ENCODE measurements at regions not wholly inside any gene's neighbourhood (a gene's known extent, or its start where the extent isn't known, plus 50 kb on each side); places are given as distances from the start of the nearest gene placed in this dataset.

DNA sequence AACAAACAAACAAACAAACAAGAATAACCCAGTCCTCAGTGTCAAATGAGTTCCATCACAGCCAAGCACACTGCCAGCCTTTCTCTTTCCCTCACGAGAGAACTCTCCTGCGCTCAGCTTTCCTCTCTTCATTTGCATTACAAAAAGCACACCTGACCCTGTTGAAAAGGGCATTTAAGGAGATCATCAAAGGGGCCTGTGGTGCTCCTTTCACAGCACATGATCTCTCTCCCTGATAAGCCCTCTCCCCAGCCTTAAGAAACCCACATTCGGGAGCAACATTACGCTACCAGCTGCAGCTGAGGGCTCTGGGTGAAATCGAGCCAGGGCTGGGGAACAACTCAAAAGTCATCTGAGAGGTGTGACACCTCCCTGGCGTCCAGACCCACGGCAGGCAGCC lies 165.6 kb upstream of the TMCC3 start:
- DNase-seq (ENCODE audit: low read depth, low spot score) = no peak
- Histone ChIP-seq H3K27ac (no peak overlapping the region), H3K9ac (ENCODE audit: insufficient read length) (no peak overlapping the region), H3K36me3 (ENCODE audit: insufficient read depth, low read length) (no peaks in the 10 kb centered on the region), H3K4me3 (no peak overlapping the region), H3K9me3 (ENCODE audit: low read depth, low read length) (peaks cover 10% of the 10 kb centered on the region; the same call in 1 of the 2 replicates)
- TF ChIP-seq FOXP2 (optimal IDR thresholded peaks at IDR 0.05; ENCODE audit: control extremely low read depth, extremely low read length, insufficient read depth) = no peak
- TF ChIP-seq EZH2 (IDR thresholded peaks at IDR 0.05) = no peak
- TF ChIP-seq POLR2AphosphoS5 (IDR thresholded peaks at IDR 0.05; ENCODE audit: borderline replicate concordance, low read depth, low read length) = no peak

DNA sequence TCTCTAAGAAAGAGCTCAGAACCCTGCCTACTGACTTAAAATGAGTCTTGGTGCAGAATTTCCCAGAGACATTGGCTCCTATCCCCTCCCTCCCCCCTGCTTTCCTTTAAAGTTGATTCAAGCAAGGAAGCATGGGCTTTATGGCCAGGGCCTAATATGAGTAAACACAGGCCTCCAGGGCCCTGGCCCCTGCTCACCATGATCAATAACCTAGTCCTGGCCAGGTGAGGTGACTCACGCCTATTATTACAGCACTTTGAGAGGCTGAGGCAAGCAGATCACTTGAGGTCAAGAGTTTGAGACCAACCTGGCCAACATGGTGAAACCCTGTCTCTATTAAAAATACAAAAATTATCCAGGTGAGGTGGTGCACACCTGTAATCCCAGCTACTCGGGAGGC lies 165.1 kb upstream of the TMCC3 start:
- DNase-seq (ENCODE audit: low read depth, low spot score) = no peak
- TF ChIP-seq FOXP2 (optimal IDR thresholded peaks at IDR 0.05; ENCODE audit: control extremely low read depth, extremely low read length, insufficient read depth) (no peak), POLR2AphosphoS5 (IDR thresholded peaks at IDR 0.05; ENCODE audit: borderline replicate concordance, low read depth, low read length) (no peak), EZH2 (IDR thresholded peaks at IDR 0.05) (no peak)
- Histone ChIP-seq H3K4me3 (no peak overlapping the region), H3K27ac (no peak overlapping the region), H3K36me3 (ENCODE audit: insufficient read depth, low read length) (no peaks in the 10 kb centered on the region), H3K9me3 (ENCODE audit: low read depth, low read length) (peaks cover 10% of the 10 kb centered on the region; the same call in 1 of the 2 replicates), H3K9ac (ENCODE audit: insufficient read length) (no peak overlapping the region)

GRCh38 chr12:94813314-94813713 lies 163.0 kb upstream of the TMCC3 start:
- no peak for TF ChIP-seq EZH2 (IDR thresholded peaks at IDR 0.05)
- TF ChIP-seq FOXP2 (optimal IDR thresholded peaks at IDR 0.05; ENCODE audit: control extremely low read depth, extremely low read length, insufficient read depth) = no peak
- TF ChIP-seq POLR2AphosphoS5 (IDR thresholded peaks at IDR 0.05; ENCODE audit: borderline replicate concordance, low read depth, low read length) = no peak
- H3K36me3 ChIP-seq (ENCODE audit: insufficient read depth, low read length) = no peaks in the 10 kb centered on the region

GRCh38 chr12:94812345-94812744 lies 162.0 kb upstream of the TMCC3 start:
- H3K9ac ChIP-seq (ENCODE audit: insufficient read length) = no peak overlapping the region
- TF ChIP-seq FOXP2 (optimal IDR thresholded peaks at IDR 0.05; ENCODE audit: control extremely low read depth, extremely low read length, insufficient read depth) (no peak), POLR2AphosphoS5 (IDR thresholded peaks at IDR 0.05; ENCODE audit: borderline replicate concordance, low read depth, low read length) (no peak), EZH2 (IDR thresholded peaks at IDR 0.05) (no peak)
- no peaks in the 10 kb centered on the region for H3K36me3 ChIP-seq (ENCODE audit: insufficient read depth, low read length)
- DNase-seq (ENCODE audit: low read depth, low spot score) = no peak
- H3K9me3 ChIP-seq (ENCODE audit: low read depth, low read length) = peaks cover 10% of the 10 kb centered on the region; the same call in 1 of the 2 replicates
- H3K4me3 ChIP-seq = no peak overlapping the region
- no peak overlapping the region for H3K27ac ChIP-seq

More at GRCh38 chr12:94813314-94813713, 163.0 kb upstream of the TMCC3 start:
- H3K9me3 ChIP-seq (ENCODE audit: low read depth, low read length) = peaks cover 10% of the 10 kb centered on the region; the same call in 1 of the 2 replicates
- H3K4me3 ChIP-seq = no peak overlapping the region
- no peak overlapping the region for H3K9ac ChIP-seq (ENCODE audit: insufficient read length)
- DNase-seq (ENCODE audit: low read depth, low spot score) = no peak
- no peak overlapping the region for H3K27ac ChIP-seq

DNA sequence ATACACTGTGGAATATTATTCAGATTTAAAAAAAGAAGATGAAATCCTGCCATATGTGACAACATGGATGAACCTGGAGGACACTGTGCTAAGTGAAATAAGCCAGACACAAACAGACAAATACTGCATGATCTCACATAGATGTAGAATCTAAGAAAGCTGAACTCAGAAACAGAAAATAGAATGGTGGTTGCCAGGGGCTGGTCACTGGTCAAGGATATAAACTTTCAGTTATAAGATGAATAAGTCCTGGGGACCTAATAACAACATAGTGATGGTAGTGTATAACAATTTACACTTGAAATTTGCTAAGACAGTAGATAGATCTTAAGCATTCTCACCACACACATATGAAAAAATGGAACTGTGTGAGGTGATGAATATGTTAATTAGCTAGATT lies 161.3 kb upstream of the TMCC3 start:
- H3K4me3 ChIP-seq = no peak overlapping the region
- H3K9ac ChIP-seq (ENCODE audit: insufficient read length) = no peak overlapping the region
- H3K9me3 ChIP-seq (ENCODE audit: low read depth, low read length) = peaks cover 10% of the 10 kb centered on the region; the same call in 1 of the 2 replicates
- H3K27ac ChIP-seq = no peak overlapping the region
- TF ChIP-seq FOXP2 (optimal IDR thresholded peaks at IDR 0.05; ENCODE audit: control extremely low read depth, extremely low read length, insufficient read depth) (no peak), POLR2AphosphoS5 (IDR thresholded peaks at IDR 0.05; ENCODE audit: borderline replicate concordance, low read depth, low read length) (no peak), EZH2 (IDR thresholded peaks at IDR 0.05) (no peak)
- no peak for DNase-seq (ENCODE audit: low read depth, low spot score)
- no peaks in the 10 kb centered on the region for H3K36me3 ChIP-seq (ENCODE audit: insufficient read depth, low read length)

DNA sequence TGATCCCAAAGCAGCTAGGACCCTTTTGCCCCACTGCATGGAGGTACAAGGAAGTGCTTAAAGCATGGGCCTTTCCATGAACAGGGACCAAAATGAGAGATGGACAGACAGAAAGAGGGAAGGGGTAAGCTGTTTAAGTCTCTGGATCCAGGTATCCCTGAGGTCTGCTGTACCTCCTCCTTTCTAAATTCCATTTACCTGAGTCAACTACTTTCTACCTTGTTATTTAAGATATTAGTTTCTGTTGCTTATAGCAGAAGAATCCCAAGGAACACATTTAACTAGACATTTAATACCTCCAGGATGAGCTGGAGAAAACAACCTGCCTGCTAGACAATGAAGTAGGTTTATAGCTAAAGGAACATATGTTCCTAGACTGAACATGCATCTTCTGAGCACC lies 157.6 kb upstream of the TMCC3 start:
- no peak overlapping the region for H3K9ac ChIP-seq (ENCODE audit: insufficient read length)
- H3K4me3 ChIP-seq = no peak overlapping the region
- no peak overlapping the region for H3K27ac ChIP-seq
- H3K9me3 ChIP-seq (ENCODE audit: low read depth, low read length) = 0 out of 2 replicates have a peak, but pooled peaks cover 1% of the 10 kb centered on the region
- no peak for TF ChIP-seq FOXP2 (optimal IDR thresholded peaks at IDR 0.05; ENCODE audit: control extremely low read depth, extremely low read length, insufficient read depth)
- no peak for TF ChIP-seq POLR2AphosphoS5 (IDR thresholded peaks at IDR 0.05; ENCODE audit: borderline replicate concordance, low read depth, low read length)
- TF ChIP-seq EZH2 (IDR thresholded peaks at IDR 0.05) = no peak
- no peak for DNase-seq (ENCODE audit: low read depth, low spot score)
- H3K36me3 ChIP-seq (ENCODE audit: insufficient read depth, low read length) = no peaks in the 10 kb centered on the region

- H3K9me3 ChIP-seq (ENCODE audit: low read depth, low read length) = no peaks in the 10 kb centered on the region
- no peak for DNase-seq (ENCODE audit: low read depth, low spot score)
- no peak overlapping the region for H3K4me3 ChIP-seq
- TF ChIP-seq FOXP2 (optimal IDR thresholded peaks at IDR 0.05; ENCODE audit: control extremely low read depth, extremely low read length, insufficient read depth) (no peak), POLR2AphosphoS5 (IDR thresholded peaks at IDR 0.05; ENCODE audit: borderline replicate concordance, low read depth, low read length) (no peak), EZH2 (IDR thresholded peaks at IDR 0.05) (no peak)
- no peaks in the 10 kb centered on the region for H3K36me3 ChIP-seq (ENCODE audit: insufficient read depth, low read length)
- no peak overlapping the region for H3K9ac ChIP-seq (ENCODE audit: insufficient read length)
- no peak overlapping the region for H3K27ac ChIP-seq
Measured at GRCh38 chr12:94806617-94807016, 156.3 kb upstream of the TMCC3 start.

GRCh38 chr12:94805749-94806529 lies 155.6 kb upstream of the TMCC3 start:
- Histone ChIP-seq H3K9ac (ENCODE audit: insufficient read length) (no peak overlapping the region), H3K4me3 (no peak overlapping the region), H3K27ac (no peak overlapping the region; the same call in 1 of the 2 replicates), H3K36me3 (ENCODE audit: insufficient read depth, low read length) (no peaks in the 10 kb centered on the region), H3K9me3 (ENCODE audit: low read depth, low read length) (no peaks in the 10 kb centered on the region)
- DNase-seq (ENCODE audit: low read depth, low spot score) = no peak
- TF ChIP-seq EZH2 (IDR thresholded peaks at IDR 0.05) (no peak), FOXP2 (optimal IDR thresholded peaks at IDR 0.05; ENCODE audit: control extremely low read depth, extremely low read length, insufficient read depth) (no peak), POLR2AphosphoS5 (IDR thresholded peaks at IDR 0.05; ENCODE audit: borderline replicate concordance, low read depth, low read length) (no peak)

Measured in SK-N-MC (cell line).